ENCODE measurements at regions not wholly inside any gene's neighbourhood (a gene's known extent, or its start where the extent isn't known, plus 50 kb on each side); places are given as distances from the start of the nearest gene placed in this dataset.

- peaks cover 5% of the 10 kb centered on the region; the same call in 1 of the 2 replicates for H3K4me1 ChIP-seq (ENCODE audit: insufficient read depth, low read length)
- no peaks in the 10 kb centered on the region for H3K36me3 ChIP-seq (ENCODE audit: insufficient read depth, low read length)
- peak overlapping the region; percentile 71; the same call in 1 of the 2 replicates for H3K9ac ChIP-seq (ENCODE audit: low read depth, low read length)
- H3K9me3 ChIP-seq (ENCODE audit: control insufficient read depth, insufficient read depth, low read length) = no peaks in the 10 kb centered on the region
Measured at GRCh38 chr10:28939281-28940157, 262.2 kb downstream of the BAMBI start.

GRCh38 chr10:28940158-28940888, 263.0 kb downstream of the BAMBI start:
- Histone ChIP-seq H3K4me1 (ENCODE audit: insufficient read depth, low read length) (peaks cover 5% of the 10 kb centered on the region; the same call in 1 of the 2 replicates), H3K9ac (ENCODE audit: low read depth, low read length) (peak overlapping the region; percentile 71; the same call in 1 of the 2 replicates), H3K36me3 (ENCODE audit: insufficient read depth, low read length) (no peaks in the 10 kb centered on the region), H3K9me3 (ENCODE audit: control insufficient read depth, insufficient read depth, low read length) (no peaks in the 10 kb centered on the region)

- Histone ChIP-seq H3K9ac (ENCODE audit: low read depth, low read length) (no peak overlapping the region), H3K9me3 (ENCODE audit: control insufficient read depth, insufficient read depth, low read length) (no peaks in the 10 kb centered on the region), H3K36me3 (ENCODE audit: insufficient read depth, low read length) (no peaks in the 10 kb centered on the region), H3K4me1 (ENCODE audit: insufficient read depth, low read length) (peaks cover 5% of the 10 kb centered on the region; the same call in 1 of the 2 replicates)
Measured at GRCh38 chr10:28942012-28942411, 264.7 kb downstream of the BAMBI start.

GRCh38 chr10:28945959-28946358, 268.6 kb downstream of the BAMBI start:
- H3K9ac ChIP-seq (ENCODE audit: low read depth, low read length) = no peak overlapping the region
- H3K36me3 ChIP-seq (ENCODE audit: insufficient read depth, low read length) = no peaks in the 10 kb centered on the region; the same call in 1 of the 2 replicates
- H3K9me3 ChIP-seq (ENCODE audit: control insufficient read depth, insufficient read depth, low read length) = no peaks in the 10 kb centered on the region
- 0 out of 2 replicates have a peak, but pooled peaks cover under 1% of the 10 kb centered on the region for H3K4me1 ChIP-seq (ENCODE audit: insufficient read depth, low read length)

GRCh38 chr10:28946479-28946878, 269.2 kb downstream of the BAMBI start:
- Histone ChIP-seq H3K9me3 (ENCODE audit: control insufficient read depth, insufficient read depth, low read length) (no peaks in the 10 kb centered on the region), H3K4me1 (ENCODE audit: insufficient read depth, low read length) (no peaks in the 10 kb centered on the region), H3K9ac (ENCODE audit: low read depth, low read length) (no peak overlapping the region), H3K36me3 (ENCODE audit: insufficient read depth, low read length) (no peaks in the 10 kb centered on the region; the same call in 1 of the 2 replicates)

GRCh38 chr10:28947171-28947570, 269.9 kb downstream of the BAMBI start:
- H3K9ac ChIP-seq (ENCODE audit: low read depth, low read length) = no peak overlapping the region
- H3K4me1 ChIP-seq (ENCODE audit: insufficient read depth, low read length) = no peaks in the 10 kb centered on the region
- H3K9me3 ChIP-seq (ENCODE audit: control insufficient read depth, insufficient read depth, low read length) = no peaks in the 10 kb centered on the region
- H3K36me3 ChIP-seq (ENCODE audit: insufficient read depth, low read length) = no peaks in the 10 kb centered on the region; the same call in 1 of the 2 replicates

- Histone ChIP-seq H3K4me1 (ENCODE audit: insufficient read depth, low read length) (no peaks in the 10 kb centered on the region), H3K36me3 (ENCODE audit: insufficient read depth, low read length) (no peaks in the 10 kb centered on the region; the same call in 1 of the 2 replicates)
Measured at GRCh38 chr10:28948046-28948445, 270.7 kb downstream of the BAMBI start.

GRCh38 chr10:28949005-28950004, 272.0 kb downstream of the BAMBI start:
- H3K9me3 ChIP-seq (ENCODE audit: control insufficient read depth, insufficient read depth, low read length) = no peaks in the 10 kb centered on the region
- H3K36me3 ChIP-seq (ENCODE audit: insufficient read depth, low read length) = no peaks in the 10 kb centered on the region; the same call in 1 of the 2 replicates
- no peak overlapping the region for H3K9ac ChIP-seq (ENCODE audit: low read depth, low read length)
- H3K4me1 ChIP-seq (ENCODE audit: insufficient read depth, low read length) = no peaks in the 10 kb centered on the region

More at GRCh38 chr10:28948046-28948445, 270.7 kb downstream of the BAMBI start:
- no peaks in the 10 kb centered on the region for H3K9me3 ChIP-seq (ENCODE audit: control insufficient read depth, insufficient read depth, low read length)
- H3K9ac ChIP-seq (ENCODE audit: low read depth, low read length) = no peak overlapping the region

GRCh38 chr10:28951484-28951883, 274.2 kb downstream of the BAMBI start:
- no peaks in the 10 kb centered on the region for H3K4me1 ChIP-seq (ENCODE audit: insufficient read depth, low read length)
- H3K9me3 ChIP-seq (ENCODE audit: control insufficient read depth, insufficient read depth, low read length) = no peaks in the 10 kb centered on the region
- H3K36me3 ChIP-seq (ENCODE audit: insufficient read depth, low read length) = no peaks in the 10 kb centered on the region; the same call in 1 of the 2 replicates
- H3K9ac ChIP-seq (ENCODE audit: low read depth, low read length) = no peak overlapping the region

GRCh38 chr10:28952523-28952922, 275.2 kb downstream of the BAMBI start:
- Histone ChIP-seq H3K9me3 (ENCODE audit: control insufficient read depth, insufficient read depth, low read length) (no peaks in the 10 kb centered on the region), H3K9ac (ENCODE audit: low read depth, low read length) (no peak overlapping the region), H3K4me1 (ENCODE audit: insufficient read depth, low read length) (no peaks in the 10 kb centered on the region), H3K36me3 (ENCODE audit: insufficient read depth, low read length) (no peaks in the 10 kb centered on the region; the same call in 1 of the 2 replicates)

GRCh38 chr10:28954211-28954610, 276.9 kb downstream of the BAMBI start:
- Histone ChIP-seq H3K9ac (ENCODE audit: low read depth, low read length) (no peak overlapping the region), H3K36me3 (ENCODE audit: insufficient read depth, low read length) (no peaks in the 10 kb centered on the region), H3K9me3 (ENCODE audit: control insufficient read depth, insufficient read depth, low read length) (0 out of 2 replicates have a peak, but pooled peaks cover 3% of the 10 kb centered on the region), H3K4me1 (ENCODE audit: insufficient read depth, low read length) (no peaks in the 10 kb centered on the region)

- no peaks in the 10 kb centered on the region for H3K4me1 ChIP-seq (ENCODE audit: insufficient read depth, low read length)
- 0 out of 2 replicates have a peak, but pooled peaks cover 3% of the 10 kb centered on the region for H3K9me3 ChIP-seq (ENCODE audit: control insufficient read depth, insufficient read depth, low read length)
- H3K9ac ChIP-seq (ENCODE audit: low read depth, low read length) = no peak overlapping the region
- H3K36me3 ChIP-seq (ENCODE audit: insufficient read depth, low read length) = no peaks in the 10 kb centered on the region
Measured at GRCh38 chr10:28958468-28958867, 281.1 kb downstream of the BAMBI start.

GRCh38 chr10:28959850-28960501, 282.7 kb downstream of the BAMBI start:
- no peaks in the 10 kb centered on the region for H3K4me1 ChIP-seq (ENCODE audit: insufficient read depth, low read length)
- no peaks in the 10 kb centered on the region for H3K36me3 ChIP-seq (ENCODE audit: insufficient read depth, low read length)
- H3K9ac ChIP-seq (ENCODE audit: low read depth, low read length) = no peak overlapping the region
- 0 out of 2 replicates have a peak, but pooled peaks cover 3% of the 10 kb centered on the region for H3K9me3 ChIP-seq (ENCODE audit: control insufficient read depth, insufficient read depth, low read length)
